GM12864 (cell line): ENCODE measurements at regions not wholly inside any gene's neighbourhood (a gene's known extent, or its start where the extent isn't known, plus 50 kb on each side); places are given as distances from the start of the nearest gene placed in this dataset.
"Not testable (repeated sequence)": the region's sequence is repeated elsewhere in the genome, so short reads cannot be mapped to it uniquely, and the experiment has no call there.

ENCODE experiments used
- DNase-seq: peaks from one replicate; pipeline ENCODE4 v3.0.0-alpha.2; 2011; ENCODE audit warnings: low read depth
- H3K4me3 ChIP-seq: 2 replicates; pipeline ENCODE4 v1.5.1; 2011; ENCODE audit warnings: mild to moderate bottlenecking, low read depth, low read length, control low read depth

- DNase-seq, H3K4me3 ChIP-seq: not testable (repeated sequence)
Observed at GRCh38 chr16:88224131-88224898, 158.4 kb upstream of the ZNF469 start.

GRCh38 chr16:88225640-88226230 lies 157.0 kb upstream of the ZNF469 start:
- DNase-seq, H3K4me3 ChIP-seq: not testable (repeated sequence)

- not testable (repeated sequence) for DNase-seq, H3K4me3 ChIP-seq
Observed at GRCh38 chr16:88226302-88226701, 156.5 kb upstream of the ZNF469 start.

GRCh38 chr16:88227026-88227721 lies 155.6 kb upstream of the ZNF469 start:
- DNase-seq = not testable (repeated sequence)

GRCh38 chr16:88227722-88228482 lies 154.9 kb upstream of the ZNF469 start:
- not testable (repeated sequence) for H3K4me3 ChIP-seq, DNase-seq

More at GRCh38 chr16:88227026-88227721, 155.6 kb upstream of the ZNF469 start:
- H3K4me3 ChIP-seq = not testable (repeated sequence)

- not testable (repeated sequence) for H3K4me3 ChIP-seq, DNase-seq
Observed at GRCh38 chr16:88228751-88229150, 154.0 kb upstream of the ZNF469 start.

- H3K4me3 ChIP-seq, DNase-seq: not testable (repeated sequence)
Observed at GRCh38 chr16:88229710-88230109, 153.0 kb upstream of the ZNF469 start.

- DNase-seq, H3K4me3 ChIP-seq: not testable (repeated sequence)
Observed at GRCh38 chr16:88230276-88230966, 152.3 kb upstream of the ZNF469 start.

GRCh38 chr16:88230967-88231615 lies 151.7 kb upstream of the ZNF469 start:
- not testable (repeated sequence) for DNase-seq, H3K4me3 ChIP-seq

GRCh38 chr16:88231839-88232238 lies 150.9 kb upstream of the ZNF469 start:
- H3K4me3 ChIP-seq, DNase-seq: not testable (repeated sequence)

- DNase-seq, H3K4me3 ChIP-seq: not testable (repeated sequence)
Observed at GRCh38 chr16:88232401-88233258, 150.1 kb upstream of the ZNF469 start.

GRCh38 chr16:88233621-88234420 lies 148.9 kb upstream of the ZNF469 start:
- not testable (repeated sequence) for DNase-seq, H3K4me3 ChIP-seq

- not testable (repeated sequence) for H3K4me3 ChIP-seq, DNase-seq
Observed at GRCh38 chr16:88234421-88235271, 148.1 kb upstream of the ZNF469 start.

GRCh38 chr16:88235691-88236090 lies 147.1 kb upstream of the ZNF469 start:
- H3K4me3 ChIP-seq, DNase-seq: not testable (repeated sequence)

- H3K4me3 ChIP-seq, DNase-seq: not testable (repeated sequence)
Observed at GRCh38 chr16:88236229-88236628, 146.5 kb upstream of the ZNF469 start.

GRCh38 chr16:88237314-88237713 lies 145.4 kb upstream of the ZNF469 start:
- H3K4me3 ChIP-seq, DNase-seq: not testable (repeated sequence)
